NCI-H1092 treated with DMSO at 0.1 percent for 48 hours (cell line): ENCODE measurements at regions not wholly inside any gene's neighbourhood (a gene's known extent, or its start where the extent isn't known, plus 50 kb on each side); places are given as distances from the start of the nearest gene placed in this dataset.
"Not testable (repeated sequence)": the region's sequence is repeated elsewhere in the genome, so short reads cannot be mapped to it uniquely, and the experiment has no call there.

ENCODE experiments used
- DNase-seq: peaks from one replicate; lab custom pipeline; 2025; lab: John Stamatoyannopoulos, UW

- no peak for DNase-seq
These were observed 162.1 kb upstream of the RASA1 start for GRCh38 chr5:87105577-87105976.

- no peak for DNase-seq
These were observed 157.9 kb upstream of the RASA1 start for GRCh38 chr5:87109746-87110145.

- DNase-seq: no peak
These were observed 157.0 kb upstream of the RASA1 start for GRCh38 chr5:87110721-87111120.

GRCh38 chr5:87113861-87114260 is 153.8 kb upstream of the RASA1 start:
- no peak for DNase-seq

GRCh38 chr5:87114631-87115030 is 153.1 kb upstream of the RASA1 start:
- DNase-seq: no peak

- DNase-seq: no peak
These were observed 151.8 kb upstream of the RASA1 start for GRCh38 chr5:87115839-87116364.

GRCh38 chr5:87116825-87117512 is 150.7 kb upstream of the RASA1 start:
- no peak for DNase-seq

- DNase-seq: no peak
These were observed 148.1 kb upstream of the RASA1 start for GRCh38 chr5:87119588-87119987.

GRCh38 chr5:87120518-87121303 is 147.0 kb upstream of the RASA1 start:
- DNase-seq: no peak

- no peak for DNase-seq
These were observed 146.2 kb upstream of the RASA1 start for GRCh38 chr5:87121304-87122150.

GRCh38 chr5:87122151-87122977 is 145.3 kb upstream of the RASA1 start:
- DNase-seq: no peak

GRCh38 chr5:87125766-87126165 is 141.9 kb upstream of the RASA1 start:
- DNase-seq: no peak

- no peak for DNase-seq
These were observed 140.8 kb upstream of the RASA1 start for GRCh38 chr5:87126869-87127268.

GRCh38 chr5:87127426-87127825 is 140.3 kb upstream of the RASA1 start:
- no peak for DNase-seq

- no peak for DNase-seq
These were observed 139.6 kb upstream of the RASA1 start for GRCh38 chr5:87127956-87128687.

GRCh38 chr5:87129046-87129445 is 138.6 kb upstream of the RASA1 start:
- no peak for DNase-seq

- no peak for DNase-seq
These were observed 135.0 kb upstream of the RASA1 start for GRCh38 chr5:87132696-87133095.

GRCh38 chr5:87134513-87134912 is 133.2 kb upstream of the RASA1 start:
- DNase-seq: not testable (repeated sequence)

GRCh38 chr5:87136096-87136495 is 131.6 kb upstream of the RASA1 start:
- DNase-seq: no peak

GRCh38 chr5:87136733-87137132 is 130.9 kb upstream of the RASA1 start:
- no peak for DNase-seq

GRCh38 chr5:87137283-87137682 is 130.4 kb upstream of the RASA1 start:
- no peak for DNase-seq
